Gastroesophageal sphincter (tissue), 4 donors: ENCODE measurements at regions not wholly inside any gene's neighbourhood (a gene's known extent, or its start where the extent isn't known, plus 50 kb on each side); places are given as distances from the start of the nearest gene placed in this dataset.

Source experiments
- ATAC-seq: fragments of 150-250 bp; one replicate; pipeline ENCODE4 v1.9.1; 2016; ENCODE audit warnings: mild to moderate bottlenecking, moderate library complexity
- H3K27ac ChIP-seq, 4 donors: fragments of 200-600 bp; sonication (generic) in 3 of 4; 1 replicate in 3 of 4; 2 replicates in 1 of 4; pipeline ENCODE4 v1.5.1; 2016 to 2019
- H3K27me3 ChIP-seq: fragments of 200-600 bp; sonication (generic); one replicate; pipeline ENCODE4 v1.5.1; 2019
- H3K36me3 ChIP-seq, 2 donors: fragments of 200-600 bp; sonication (generic); one replicate each; pipeline ENCODE4 v1.5.1; 2019; ENCODE audit warnings: control low read depth in 1 of 2
- H3K4me1 ChIP-seq, 3 donors: fragments of 200-600 bp; sonication (generic); 1 replicate in 2 of 3; 2 replicates in 1 of 3; pipeline ENCODE4 v1.5.1; 2016 to 2019; ENCODE audit warnings: control low read depth in 2 of 3
- H3K4me3 ChIP-seq, 2 donors: fragments of 200-600 bp; sonication (generic); one replicate each; pipeline ENCODE4 v1.5.1; 2019; ENCODE audit warnings: mild to moderate bottlenecking in 1 of 2, moderate library complexity in 1 of 2
- H3K9me3 ChIP-seq, 3 donors: fragments of 200-600 bp; sonication (generic); one replicate each; pipeline ENCODE4 v1.5.1; 2017 to 2019; ENCODE audit warnings: control low read depth in 2 of 3
- CTCF ChIP-seq, 4 experiments: fragments of 200-600 bp in 2 of 4; fragments of 450-650 bp in 2 of 4; sonication (generic) in 1 of 4; IDR thresholded peaks; one replicate each; pipeline ENCODE4 v1.5.1; 2017 to 2019; ENCODE audit warnings: antibody characterized with exemption in 4 of 4, mild to moderate bottlenecking in 2 of 4, moderate library complexity in 2 of 4
- EP300 ChIP-seq: sonication (generic); formaldehyde crosslinking; IDR thresholded peaks from one replicate; pipeline ENCODE4 v1.6.1; 2017; ENCODE audit warnings: antibody characterized with exemption, mild to moderate bottlenecking
- POLR2A ChIP-seq, 2 donors: fragments of 450-650 bp; IDR thresholded peaks; one replicate each; pipeline ENCODE4 v1.6.1; 2017; ENCODE audit warnings: antibody characterized with exemption in 2 of 2, mild to moderate bottlenecking in 2 of 2, moderate library complexity in 1 of 2
- POLR2AphosphoS5 ChIP-seq: sonication (generic); formaldehyde crosslinking; IDR thresholded peaks from one replicate; pipeline ENCODE4 v1.6.1; 2017; ENCODE audit warnings: antibody characterized with exemption
- WGBS, 2 donors: methylation state at CpG; one replicate each; pipeline ENCODE4 v1.1.5; 2018; ENCODE audit warnings: low coverage in 1 of 2; 5-methylcytosine and 5-hydroxymethylcytosine counted together

- no peaks in the 10 kb centered on the region for H3K36me3 ChIP-seq
- no peak for ATAC-seq
- H3K27ac ChIP-seq: no peak overlapping the region
- TF ChIP-seq POLR2AphosphoS5 (no peak), POLR2A (IDR thresholded peaks at IDR 0.05) (no peak), EP300 (no peak)
- no peaks in the 10 kb centered on the region for H3K4me1 ChIP-seq
- no peak overlapping the region for H3K4me3 ChIP-seq
- WGBS, 2 donors: 84 to 85% methylated on average over 4 of the region's 4 CpGs
- no peaks in the 10 kb centered on the region for H3K9me3 ChIP-seq
- no peaks in the 10 kb centered on the region for H3K27me3 ChIP-seq
Measured at GRCh38 chr6:156620331-156620730, 156.8 kb upstream of the ARID1B start.

GRCh38 chr6:156618600-156619205, 158.5 kb upstream of the ARID1B start:
- Histone ChIP-seq H3K4me3 (no peak overlapping the region), H3K9me3 (no peaks in the 10 kb centered on the region), H3K27ac (no peak overlapping the region), H3K36me3 (no peaks in the 10 kb centered on the region), H3K27me3 (no peaks in the 10 kb centered on the region), H3K4me1 (no peaks in the 10 kb centered on the region)
- no peak for ATAC-seq
- TF ChIP-seq CTCF (IDR thresholded peaks at IDR 0.05) (no peak), POLR2A (IDR thresholded peaks at IDR 0.05) (no peak), POLR2AphosphoS5 (no peak), EP300 (no peak)
- WGBS, 2 donors: 59 to 70% methylated on average over 2 to 10 of the region's 12 CpGs

- no peak overlapping the region for H3K27ac ChIP-seq
- no peaks in the 10 kb centered on the region for H3K36me3 ChIP-seq
- WGBS, 2 donors: 76 to 82% methylated on average over 3 of the region's 3 CpGs
- peaks cover 0 to 7% (median 0%) of the 10 kb centered on the region in 3 donors for H3K9me3 ChIP-seq
- TF ChIP-seq POLR2A (IDR thresholded peaks at IDR 0.05) (no peak), POLR2AphosphoS5 (no peak), EP300 (no peak), CTCF (IDR thresholded peaks at IDR 0.05) (no peak)
- no peaks in the 10 kb centered on the region for H3K27me3 ChIP-seq
- no peaks in the 10 kb centered on the region for H3K4me1 ChIP-seq
- no peak for ATAC-seq
- no peak overlapping the region for H3K4me3 ChIP-seq
Measured at GRCh38 chr6:156617941-156618340, 159.2 kb upstream of the ARID1B start.

GRCh38 chr6:156617376-156617775, 159.8 kb upstream of the ARID1B start:
- no peaks in the 10 kb centered on the region for H3K36me3 ChIP-seq
- ATAC-seq: no peak
- H3K4me1 ChIP-seq: no peaks in the 10 kb centered on the region
- TF ChIP-seq POLR2A (IDR thresholded peaks at IDR 0.05): no peak
- peaks cover 0 to 11% (median 0%) of the 10 kb centered on the region in 3 donors for H3K9me3 ChIP-seq
- H3K27ac ChIP-seq: no peak overlapping the region
- H3K4me3 ChIP-seq: no peak overlapping the region
- 54 to 68% methylated on average over 4 to 8 of the region's 10 CpGs for WGBS, 2 donors
- no peaks in the 10 kb centered on the region for H3K27me3 ChIP-seq

GRCh38 chr6:156616495-156616894, 160.7 kb upstream of the ARID1B start:
- H3K4me1 ChIP-seq: no peaks in the 10 kb centered on the region
- no peaks in the 10 kb centered on the region for H3K36me3 ChIP-seq
- WGBS, 2 donors: no CpG with 5 or more reads among the region's 1 CpG
- H3K27me3 ChIP-seq: no peaks in the 10 kb centered on the region
- TF ChIP-seq CTCF (IDR thresholded peaks at IDR 0.05): no peak
- no peak for TF ChIP-seq POLR2AphosphoS5
- TF ChIP-seq POLR2A (IDR thresholded peaks at IDR 0.05): no peak
- TF ChIP-seq EP300: no peak
- H3K4me3 ChIP-seq: no peak overlapping the region
- ATAC-seq: no peak
- H3K9me3 ChIP-seq: peaks cover 0 to 19% (median 0%) of the 10 kb centered on the region in 3 donors
- H3K27ac ChIP-seq: no peak overlapping the region

- no peak overlapping the region for H3K27ac ChIP-seq
- no peaks in the 10 kb centered on the region for H3K36me3 ChIP-seq
- no peaks in the 10 kb centered on the region for H3K4me1 ChIP-seq
- H3K4me3 ChIP-seq: no peak overlapping the region
- no peak for TF ChIP-seq POLR2AphosphoS5
- TF ChIP-seq CTCF (IDR thresholded peaks at IDR 0.05): no peak
- no peak for TF ChIP-seq POLR2A (IDR thresholded peaks at IDR 0.05)
- TF ChIP-seq EP300: no peak
- WGBS, 2 donors: 88% methylated on average over 1 of the region's 1 CpG; no CpG with 5 or more reads in 1 of the 2 donors
- H3K27me3 ChIP-seq: no peaks in the 10 kb centered on the region
- no peak for ATAC-seq
- peaks cover 0 to 24% (median 0%) of the 10 kb centered on the region in 3 donors for H3K9me3 ChIP-seq
Measured at GRCh38 chr6:156613996-156614395, 163.2 kb upstream of the ARID1B start.
